Fibroblast of villous mesenchyme (primary cell): ENCODE measurements at regions not wholly inside any gene's neighbourhood (a gene's known extent, or its start where the extent isn't known, plus 50 kb on each side); places are given as distances from the start of the nearest gene placed in this dataset.

Experiments used
- DNase-seq: peaks from one replicate; pipeline ENCODE4 v3.0.0-alpha.2; 2010; ENCODE audit warnings: low read depth
- H3K4me3 ChIP-seq: 2 replicates; pipeline ENCODE4 v1.5.1; 2011; ENCODE audit warnings: low read depth, mild to moderate bottlenecking, low read length
- CTCF ChIP-seq: IDR thresholded peaks from 2 replicates; pipeline ENCODE4 v1.5.1; 2012; ENCODE audit warnings: low read depth, mild to moderate bottlenecking, low read length; ENCODE audit not compliant: insufficient read depth

GRCh38 chr12:115208098-115208497, 524.1 kb upstream of the TBX3 start:
- DNase-seq, result no peak
- no peak overlapping the region for H3K4me3 ChIP-seq
- no peak for TF ChIP-seq CTCF

- H3K4me3 ChIP-seq, result no peak overlapping the region
- DNase-seq, result no peak
- no peak for TF ChIP-seq CTCF
Measured at GRCh38 chr12:115207216-115207915, 523.4 kb upstream of the TBX3 start.

GRCh38 chr12:115206801-115207200, 522.8 kb upstream of the TBX3 start:
- TF ChIP-seq CTCF, result no peak
- no peak overlapping the region for H3K4me3 ChIP-seq
- no peak for DNase-seq

GRCh38 chr12:115205755-115206308, 521.9 kb upstream of the TBX3 start:
- no peak for TF ChIP-seq CTCF
- DNase-seq, result no peak

GRCh38 chr12:115204957-115205754, 521.2 kb upstream of the TBX3 start:
- peak; percentile 76 for DNase-seq
- TF ChIP-seq CTCF, result no peak
- H3K4me3 ChIP-seq, result no peak overlapping the region

More at GRCh38 chr12:115205755-115206308, 521.9 kb upstream of the TBX3 start:
- no peak overlapping the region for H3K4me3 ChIP-seq

GRCh38 chr12:115203701-115204100, 519.7 kb upstream of the TBX3 start:
- no peak overlapping the region for H3K4me3 ChIP-seq
- peak; percentile 50 for DNase-seq
- no peak for TF ChIP-seq CTCF
